ENCODE measurements at regions not wholly inside any gene's neighbourhood (a gene's known extent, or its start where the extent isn't known, plus 50 kb on each side); places are given as distances from the start of the nearest gene placed in this dataset.

DNA sequence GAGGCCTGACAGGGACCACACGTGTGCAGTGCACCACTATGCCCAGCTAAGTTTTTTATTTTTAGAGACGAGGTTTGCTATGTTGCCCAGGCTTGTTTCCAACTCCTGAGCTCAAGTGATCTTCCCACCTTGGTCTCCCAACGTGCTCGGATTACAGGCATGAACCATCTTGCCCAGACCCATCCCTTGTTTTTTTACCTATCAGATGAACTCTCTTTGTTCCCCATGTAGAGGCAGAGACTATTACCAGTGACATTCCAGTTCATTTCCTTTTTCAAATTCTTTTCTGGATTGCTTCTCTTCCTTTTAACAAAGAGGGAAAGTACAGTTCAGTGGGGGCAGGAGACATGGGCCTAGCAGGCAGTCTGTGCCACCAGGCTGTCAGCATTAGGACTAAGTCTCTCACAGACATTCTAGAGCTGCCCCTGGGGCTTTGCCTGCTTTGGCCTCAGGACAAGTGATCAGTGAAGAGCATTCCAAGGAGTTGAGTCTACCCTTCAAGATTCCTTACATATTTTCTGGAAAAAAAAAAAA, 103.5 kb upstream of the SLC7A14 start:
- TF ChIP-seq TAF1 (IDR thresholded peaks at IDR 0.05; ENCODE audit: borderline replicate concordance, low read depth, low read length) (peak; percentile 25; the same call in 1 of the 2 replicates), GABPA (IDR thresholded peaks at IDR 0.05; ENCODE audit: low read depth) (no peak), GATA2 (CRISPR knock-in tag; IDR thresholded peaks at IDR 0.05) (no peak), JUND (IDR thresholded peaks at IDR 0.05) (peak; percentile 68; the same call in 1 of the 2 replicates), CTCF (IDR thresholded peaks at IDR 0.05) (no peak)
- TF ChIP-seq, protein P1, sequence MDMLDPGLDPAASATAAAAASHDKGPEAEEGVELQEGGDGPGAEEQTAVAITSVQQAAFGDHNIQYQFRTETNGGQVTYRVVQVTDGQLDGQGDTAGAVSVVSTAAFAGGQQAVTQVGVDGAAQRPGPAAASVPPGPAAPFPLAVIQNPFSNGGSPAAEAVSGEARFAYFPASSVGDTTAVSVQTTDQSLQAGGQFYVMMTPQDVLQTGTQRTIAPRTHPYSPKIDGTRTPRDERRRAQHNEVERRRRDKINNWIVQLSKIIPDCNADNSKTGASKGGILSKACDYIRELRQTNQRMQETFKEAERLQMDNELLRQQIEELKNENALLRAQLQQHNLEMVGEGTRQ (IDR thresholded peaks at IDR 0.05; ENCODE audit: borderline replicate concordance, low read depth, low read length), result no peak

Measured in SK-N-SH (cell line).